ENCODE measurements at regions not wholly inside any gene's neighbourhood (a gene's known extent, or its start where the extent isn't known, plus 50 kb on each side); places are given as distances from the start of the nearest gene placed in this dataset.

DNA sequence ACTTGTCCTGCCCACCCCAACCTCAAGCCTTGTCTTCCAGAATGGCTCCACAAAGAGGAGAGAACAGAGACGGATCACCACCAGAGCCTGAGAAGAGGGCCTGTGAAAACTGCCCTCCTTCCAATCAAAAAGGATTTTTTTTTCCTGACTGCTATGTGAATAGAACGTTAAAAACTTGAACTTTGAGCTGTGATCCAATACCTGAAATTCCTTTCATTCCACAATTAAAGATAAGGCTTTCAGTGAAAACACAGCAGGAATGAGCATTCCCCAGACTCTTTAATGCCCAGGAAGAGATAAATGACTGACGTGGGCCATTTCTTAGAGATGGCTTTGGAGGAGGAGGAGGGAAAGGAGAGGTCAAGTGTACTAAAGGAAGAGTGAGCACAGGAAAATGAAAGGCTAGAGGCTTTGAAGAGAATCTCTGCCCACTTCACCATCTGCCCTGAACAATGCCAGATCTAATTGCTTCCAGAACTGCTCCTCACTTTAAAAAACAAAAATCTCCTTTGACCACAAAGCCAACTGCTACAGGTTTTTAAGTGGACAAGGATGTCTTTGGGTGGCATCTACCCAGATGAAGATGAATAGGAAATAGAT, 177.9 kb upstream of the MAP3K1 start (continued):
- no peak for TF ChIP-seq ZNF180 (CRISPR knock-in tag; IDR thresholded peaks at IDR 0.05; ENCODE audit: borderline replicate concordance, low read depth)
- TF ChIP-seq KLF9 (CRISPR knock-in tag; IDR thresholded peaks at IDR 0.05; ENCODE audit: low read depth), result no peak
- TF ChIP-seq ADNP (CRISPR knock-in tag; IDR thresholded peaks at IDR 0.05), result no peak
- no peak; the same call in 1 of the 2 replicates for TF ChIP-seq ZNF800 (CRISPR knock-in tag; IDR thresholded peaks at IDR 0.05)
- no peak for TF ChIP-seq SMARCC2 (IDR thresholded peaks at IDR 0.05)
- TF ChIP-seq CEBPG (CRISPR knock-in tag; IDR thresholded peaks at IDR 0.05), result peak; percentile 31; the same call in 1 of the 2 replicates
- TF ChIP-seq HNRNPH1 (optimal IDR thresholded peaks at IDR 0.05; ENCODE audit: low read depth, low read length), result no peak
- no peak for TF ChIP-seq ZNF703 (CRISPR knock-in tag; IDR thresholded peaks at IDR 0.05; ENCODE audit: borderline replicate concordance)
- peak; percentile 45; the same call in 1 of the 2 replicates for TF ChIP-seq TBX2 (CRISPR knock-in tag; IDR thresholded peaks at IDR 0.05; ENCODE audit: borderline replicate concordance)
- TF ChIP-seq NFKBIZ (CRISPR knock-in tag; IDR thresholded peaks at IDR 0.05), result no peak
- TF ChIP-seq ARID2 (CRISPR knock-in tag; IDR thresholded peaks at IDR 0.05; ENCODE audit: borderline replicate concordance), result no peak
- TF ChIP-seq ZNF609 (CRISPR knock-in tag; IDR thresholded peaks at IDR 0.05; ENCODE audit: borderline replicate concordance), result peak; percentile 53; the same call in 1 of the 2 replicates
- TF ChIP-seq USF2 (IDR thresholded peaks at IDR 0.05; ENCODE audit: low read depth, low read length), result no peak
- no peak for TF ChIP-seq USF2 (CRISPR knock-in tag; IDR thresholded peaks at IDR 0.05; ENCODE audit: borderline replicate concordance)
- peak; percentile 93 for TF ChIP-seq PAXIP1 (CRISPR knock-in tag; conservative IDR thresholded peaks at IDR 0.05)
- no peak for TF ChIP-seq ZNF562 (CRISPR knock-in tag; IDR thresholded peaks at IDR 0.05; ENCODE audit: borderline replicate concordance)
- peak; percentile 92 for TF ChIP-seq HNF4A (CRISPR knock-in tag; IDR thresholded peaks at IDR 0.05)
- 0 out of 2 replicates have a peak, but pooled peaks have one; percentile 37 for TF ChIP-seq PITX1 (CRISPR knock-in tag; IDR thresholded peaks at IDR 0.05)

All from HepG2 (cell line).